HFFc6 (cell line): ENCODE measurements at regions not wholly inside any gene's neighbourhood (a gene's known extent, or its start where the extent isn't known, plus 50 kb on each side); places are given as distances from the start of the nearest gene placed in this dataset.
"Not testable (repeated sequence)": the region's sequence is repeated elsewhere in the genome, so short reads cannot be mapped to it uniquely, and the experiment has no call there.

ENCODE experiments used
- DNase-seq: peaks from one replicate; pipeline ENCODE4 v3.0.0-alpha.2; 2018
- H3K27ac Mint-ChIP-seq: 2 replicates; pipeline ENCODE4 v1.8.0; 2020; ENCODE audit warnings: mild to moderate bottlenecking, mixed read lengths
- H3K27me3 Mint-ChIP-seq: 2 replicates; pipeline ENCODE4 v1.8.0; 2021; ENCODE audit warnings: mild to moderate bottlenecking, moderate library complexity, mixed read lengths; ENCODE audit not compliant: insufficient read depth
- H3K36me3 Mint-ChIP-seq: 2 replicates; pipeline ENCODE4 v1.8.0; 2021; ENCODE audit warnings: low read depth, mixed read lengths
- H3K4me1 Mint-ChIP-seq: 2 replicates; pipeline ENCODE4 v1.8.0; 2020; ENCODE audit warnings: low read depth, mixed read lengths
- H3K4me3 Mint-ChIP-seq: 2 replicates; pipeline ENCODE4 v1.8.0; 2020; ENCODE audit warnings: mild to moderate bottlenecking, moderate library complexity, mixed read lengths
- H3K9me3 Mint-ChIP-seq: 2 replicates; pipeline ENCODE4 v1.8.0; 2020; ENCODE audit warnings: mild to moderate bottlenecking, mixed read lengths
- CTCF ChIP-seq: fragments of 200-600 bp; sonication (generic); IDR thresholded peaks from 2 replicates; pipeline ENCODE4 v1.5.0; 2021; ENCODE audit warnings: antibody characterized with exemption, mild to moderate bottlenecking

- DNase-seq = no peak
- Mint-ChIP-seq H3K9me3 (no peaks in the 10 kb centered on the region), H3K36me3 (no peaks in the 10 kb centered on the region), H3K27me3 (no peaks in the 10 kb centered on the region), H3K27ac (no peak overlapping the region), H3K4me1 (peaks cover 3% of the 10 kb centered on the region), H3K4me3 (no peak overlapping the region)
- no peak for TF ChIP-seq CTCF
These were observed 79.4 kb upstream of the ADRB2 start for GRCh38 chr5:148746826-148747535.

- H3K27ac Mint-ChIP-seq = no peak overlapping the region
- TF ChIP-seq CTCF = no peak
- no peak for DNase-seq
- no peaks in the 10 kb centered on the region for H3K4me1 Mint-ChIP-seq
- H3K9me3 Mint-ChIP-seq = no peaks in the 10 kb centered on the region
- no peak overlapping the region for H3K4me3 Mint-ChIP-seq
- H3K36me3 Mint-ChIP-seq = no peaks in the 10 kb centered on the region
- H3K27me3 Mint-ChIP-seq = no peaks in the 10 kb centered on the region
These were observed 78.9 kb upstream of the ADRB2 start for GRCh38 chr5:148747536-148747906.

GRCh38 chr5:148748702-148749392 lies 77.6 kb upstream of the ADRB2 start:
- no peak overlapping the region for H3K4me3 Mint-ChIP-seq
- no peak for TF ChIP-seq CTCF
- peaks cover 7% of the 10 kb centered on the region for H3K9me3 Mint-ChIP-seq
- DNase-seq = no peak
- no peaks in the 10 kb centered on the region for H3K27me3 Mint-ChIP-seq
- H3K27ac Mint-ChIP-seq = no peak overlapping the region
- no peaks in the 10 kb centered on the region for H3K4me1 Mint-ChIP-seq
- no peaks in the 10 kb centered on the region for H3K36me3 Mint-ChIP-seq

GRCh38 chr5:148750614-148751013 lies 75.8 kb upstream of the ADRB2 start:
- Mint-ChIP-seq H3K4me3 (no peak overlapping the region), H3K9me3 (peaks cover 25% of the 10 kb centered on the region), H3K27ac (no peak overlapping the region)

GRCh38 chr5:148751025-148751424 lies 75.4 kb upstream of the ADRB2 start:
- no peak overlapping the region for H3K4me3 Mint-ChIP-seq
- no peaks in the 10 kb centered on the region for H3K27me3 Mint-ChIP-seq
- peaks cover 29% of the 10 kb centered on the region for H3K9me3 Mint-ChIP-seq
- H3K4me1 Mint-ChIP-seq = no peaks in the 10 kb centered on the region
- H3K36me3 Mint-ChIP-seq = peaks cover 12% of the 10 kb centered on the region; the same call in 1 of the 2 replicates
- DNase-seq = no peak
- TF ChIP-seq CTCF = no peak
- no peak overlapping the region for H3K27ac Mint-ChIP-seq

More at GRCh38 chr5:148750614-148751013, 75.8 kb upstream of the ADRB2 start:
- TF ChIP-seq CTCF = no peak
- Mint-ChIP-seq H3K4me1 (no peaks in the 10 kb centered on the region), H3K36me3 (peaks cover 8% of the 10 kb centered on the region; the same call in 1 of the 2 replicates), H3K27me3 (no peaks in the 10 kb centered on the region)
- no peak for DNase-seq

GRCh38 chr5:148752375-148752774 lies 74.0 kb upstream of the ADRB2 start:
- DNase-seq, H3K27ac Mint-ChIP-seq, H3K4me1 Mint-ChIP-seq, H3K4me3 Mint-ChIP-seq, H3K27me3 Mint-ChIP-seq: not testable (repeated sequence)
- Mint-ChIP-seq H3K36me3 (peaks cover 18% of the 10 kb centered on the region; the same call in 1 of the 2 replicates), H3K9me3 (peaks cover 37% of the 10 kb centered on the region)
